ENCODE measurements at regions not wholly inside any gene's neighbourhood (a gene's known extent, or its start where the extent isn't known, plus 50 kb on each side); places are given as distances from the start of the nearest gene placed in this dataset.

GRCh38 chr2:166637051-166637450 lies 143.0 kb upstream of the SCN7A start:
- Histone ChIP-seq H3K27me3 (no peaks in the 10 kb centered on the region), H3K4me3 (no peak overlapping the region), H3K4me1 (peaks cover 2% of the 10 kb centered on the region; the same call in 1 of the 2 replicates), H3K27ac (no peak overlapping the region), H3K9me3 (replicated peaks) (no peaks in the 10 kb centered on the region), H3K36me3 (no peaks in the 10 kb centered on the region)
- no peak for DNase-seq

GRCh38 chr2:166634706-166635105 lies 140.7 kb upstream of the SCN7A start:
- H3K27me3 ChIP-seq, result no peaks in the 10 kb centered on the region
- no peaks in the 10 kb centered on the region for H3K9me3 ChIP-seq (replicated peaks)
- no peaks in the 10 kb centered on the region for H3K36me3 ChIP-seq
- H3K27ac ChIP-seq, result no peak overlapping the region
- no peak overlapping the region for H3K4me3 ChIP-seq
- no peak for DNase-seq
- H3K4me1 ChIP-seq, result peaks cover 2% of the 10 kb centered on the region; the same call in 1 of the 2 replicates

- Histone ChIP-seq H3K27me3 (no peaks in the 10 kb centered on the region), H3K27ac (no peak overlapping the region), H3K4me1 (peaks cover 2% of the 10 kb centered on the region; the same call in 1 of the 2 replicates), H3K36me3 (no peaks in the 10 kb centered on the region), H3K4me3 (no peak overlapping the region), H3K9me3 (replicated peaks) (no peaks in the 10 kb centered on the region)
- DNase-seq, result peak; percentile 60 to 62
Measured at GRCh38 chr2:166632616-166633015, 138.6 kb upstream of the SCN7A start.

- no peaks in the 10 kb centered on the region for H3K27me3 ChIP-seq
- no peak overlapping the region for H3K4me3 ChIP-seq
- no peak overlapping the region for H3K27ac ChIP-seq
- peaks cover 2% of the 10 kb centered on the region; the same call in 1 of the 2 replicates for H3K4me1 ChIP-seq
- no peaks in the 10 kb centered on the region for H3K36me3 ChIP-seq
- no peaks in the 10 kb centered on the region for H3K9me3 ChIP-seq (replicated peaks)
- DNase-seq, result peak in 1 of 2 experiments; percentile 28
Measured at GRCh38 chr2:166628478-166629136, 134.6 kb upstream of the SCN7A start.

GRCh38 chr2:166627893-166628292 lies 133.8 kb upstream of the SCN7A start:
- no peaks in the 10 kb centered on the region for H3K36me3 ChIP-seq
- H3K4me1 ChIP-seq, result peaks cover 1% of the 10 kb centered on the region; the same call in 1 of the 2 replicates
- H3K27me3 ChIP-seq, result no peaks in the 10 kb centered on the region
- DNase-seq, result no peak
- H3K4me3 ChIP-seq, result no peak overlapping the region
- no peaks in the 10 kb centered on the region for H3K9me3 ChIP-seq (replicated peaks)
- H3K27ac ChIP-seq, result no peak overlapping the region

GRCh38 chr2:166625670-166626069 lies 131.6 kb upstream of the SCN7A start:
- H3K9me3 ChIP-seq (replicated peaks), result no peaks in the 10 kb centered on the region
- H3K36me3 ChIP-seq, result no peaks in the 10 kb centered on the region
- H3K27ac ChIP-seq, result no peak overlapping the region
- no peak for DNase-seq
- H3K4me3 ChIP-seq, result no peak overlapping the region
- no peaks in the 10 kb centered on the region for H3K27me3 ChIP-seq
- H3K4me1 ChIP-seq, result no peaks in the 10 kb centered on the region

GRCh38 chr2:166614503-166614902 lies 120.5 kb upstream of the SCN7A start:
- no peaks in the 10 kb centered on the region for H3K36me3 ChIP-seq
- no peak overlapping the region for H3K27ac ChIP-seq
- 0 out of 2 replicates have a peak, but pooled peaks cover 3% of the 10 kb centered on the region for H3K4me1 ChIP-seq
- H3K4me3 ChIP-seq, result no peak overlapping the region
- no peaks in the 10 kb centered on the region for H3K9me3 ChIP-seq (replicated peaks)
- no peaks in the 10 kb centered on the region for H3K27me3 ChIP-seq
- no peak for DNase-seq

GRCh38 chr2:166614029-166614428 lies 120.0 kb upstream of the SCN7A start:
- H3K27ac ChIP-seq, result no peak overlapping the region
- no peak overlapping the region for H3K4me3 ChIP-seq
- H3K9me3 ChIP-seq (replicated peaks), result no peaks in the 10 kb centered on the region
- H3K27me3 ChIP-seq, result no peaks in the 10 kb centered on the region
- H3K4me1 ChIP-seq, result 0 out of 2 replicates have a peak, but pooled peaks cover 3% of the 10 kb centered on the region
- no peaks in the 10 kb centered on the region for H3K36me3 ChIP-seq
- no peak for DNase-seq

- Histone ChIP-seq H3K36me3 (no peaks in the 10 kb centered on the region), H3K27ac (no peak overlapping the region)
Measured at GRCh38 chr2:166613226-166613625, 119.2 kb upstream of the SCN7A start.

GRCh38 chr2:166612214-166612613 lies 118.2 kb upstream of the SCN7A start:
- 0 out of 2 replicates have a peak, but pooled peaks cover under 1% of the 10 kb centered on the region for H3K4me1 ChIP-seq
- no peak overlapping the region for H3K4me3 ChIP-seq
- H3K27me3 ChIP-seq, result no peaks in the 10 kb centered on the region
- no peak for DNase-seq
- H3K36me3 ChIP-seq, result no peaks in the 10 kb centered on the region
- no peaks in the 10 kb centered on the region for H3K9me3 ChIP-seq (replicated peaks)
- H3K27ac ChIP-seq, result no peak overlapping the region

More at GRCh38 chr2:166613226-166613625, 119.2 kb upstream of the SCN7A start:
- 0 out of 2 replicates have a peak, but pooled peaks cover 3% of the 10 kb centered on the region for H3K4me1 ChIP-seq
- no peaks in the 10 kb centered on the region for H3K27me3 ChIP-seq
- no peak overlapping the region for H3K4me3 ChIP-seq
- H3K9me3 ChIP-seq (replicated peaks), result no peaks in the 10 kb centered on the region
- DNase-seq, result no peak

- H3K9me3 ChIP-seq (replicated peaks), result no peaks in the 10 kb centered on the region
- H3K4me3 ChIP-seq, result no peak overlapping the region
- H3K4me1 ChIP-seq, result no peaks in the 10 kb centered on the region
- no peak overlapping the region for H3K27ac ChIP-seq
- DNase-seq, result no peak
- H3K27me3 ChIP-seq, result no peaks in the 10 kb centered on the region
- H3K36me3 ChIP-seq, result no peaks in the 10 kb centered on the region
Measured at GRCh38 chr2:166610913-166611305, 116.9 kb upstream of the SCN7A start.

GRCh38 chr2:166610180-166610912 lies 116.3 kb upstream of the SCN7A start:
- DNase-seq, result no peak
- Histone ChIP-seq H3K27ac (no peak overlapping the region), H3K36me3 (no peaks in the 10 kb centered on the region), H3K4me3 (no peak overlapping the region), H3K9me3 (replicated peaks) (no peaks in the 10 kb centered on the region), H3K4me1 (no peaks in the 10 kb centered on the region), H3K27me3 (no peaks in the 10 kb centered on the region)

- no peaks in the 10 kb centered on the region for H3K4me1 ChIP-seq
- no peaks in the 10 kb centered on the region for H3K27me3 ChIP-seq
- DNase-seq, result no peak
- no peak overlapping the region for H3K27ac ChIP-seq
- H3K4me3 ChIP-seq, result no peak overlapping the region
- H3K9me3 ChIP-seq (replicated peaks), result no peaks in the 10 kb centered on the region
- no peaks in the 10 kb centered on the region for H3K36me3 ChIP-seq
Measured at GRCh38 chr2:166609183-166609959, 115.3 kb upstream of the SCN7A start.

- H3K4me3 ChIP-seq, result no peak overlapping the region
- H3K27me3 ChIP-seq, result no peaks in the 10 kb centered on the region
- H3K27ac ChIP-seq, result no peak overlapping the region
- DNase-seq, result no peak
- no peaks in the 10 kb centered on the region for H3K9me3 ChIP-seq (replicated peaks)
- H3K36me3 ChIP-seq, result no peaks in the 10 kb centered on the region
- H3K4me1 ChIP-seq, result no peaks in the 10 kb centered on the region
Measured at GRCh38 chr2:166607880-166608279, 113.8 kb upstream of the SCN7A start.

- no peaks in the 10 kb centered on the region for H3K4me1 ChIP-seq
- H3K27me3 ChIP-seq, result no peaks in the 10 kb centered on the region
- no peak overlapping the region for H3K27ac ChIP-seq
- no peak for DNase-seq
- no peak overlapping the region for H3K4me3 ChIP-seq
- no peaks in the 10 kb centered on the region for H3K36me3 ChIP-seq
- no peaks in the 10 kb centered on the region for H3K9me3 ChIP-seq (replicated peaks)
Measured at GRCh38 chr2:166593403-166593802, 99.4 kb upstream of the SCN7A start.

All from SJCRH30 (cell line).